Karpas-422 (cell line): ENCODE measurements at regions not wholly inside any gene's neighbourhood (a gene's known extent, or its start where the extent isn't known, plus 50 kb on each side); places are given as distances from the start of the nearest gene placed in this dataset.

Experiments
- DNase-seq: peaks from one replicate; pipeline ENCODE4 v3.0.0-alpha.2; 2015
- H2AFZ ChIP-seq: fragments of 200-600 bp; sonication (generic); 2 replicates; pipeline ENCODE4 v1.6.1; 2014; ENCODE audit warnings: antibody characterized with exemption, low read length, mixed read lengths
- H3K27ac ChIP-seq: fragments of 200-600 bp; sonication (generic); 2 replicates; pipeline ENCODE4 v1.5.1; 2014; ENCODE audit warnings: mild to moderate bottlenecking, low read length, moderate library complexity
- H3K27me3 ChIP-seq: fragments of 200-600 bp; sonication (generic); 2 replicates; pipeline ENCODE4 v1.6.1; 2014; ENCODE audit warnings: low read length, mixed read lengths
- H3K36me3 ChIP-seq: fragments of 200-600 bp; sonication (generic); 2 replicates; pipeline ENCODE4 v1.6.1; 2014; ENCODE audit warnings: low read length, mixed read lengths; ENCODE audit not compliant: insufficient read depth
- H3K4me1 ChIP-seq: fragments of 200-600 bp; sonication (generic); 2 replicates; pipeline ENCODE4 v1.6.1; 2014; ENCODE audit warnings: mild to moderate bottlenecking, low read length, mixed read lengths
- H3K4me2 ChIP-seq: fragments of 200-600 bp; sonication (generic); 2 replicates; pipeline ENCODE4 v1.6.1; 2014; ENCODE audit warnings: low read length, low read depth, mild to moderate bottlenecking; ENCODE audit not compliant: poor library complexity, severe bottlenecking
- H3K4me3 ChIP-seq: fragments of 200-600 bp; sonication (generic); 2 replicates; pipeline ENCODE4 v1.5.1; 2014; ENCODE audit warnings: mild to moderate bottlenecking, antibody characterized with exemption, low read length, mixed read lengths
- H3K79me2 ChIP-seq: fragments of 200-600 bp; sonication (generic); 2 replicates; pipeline ENCODE4 v1.6.1; 2014; ENCODE audit warnings: mild to moderate bottlenecking, low read length, mixed read lengths
- H3K9ac ChIP-seq: fragments of 200-600 bp; sonication (generic); 2 replicates; pipeline ENCODE4 v1.6.0; 2014; ENCODE audit warnings: low read length
- H3K9me2 ChIP-seq: fragments of 200-600 bp; sonication (generic), shearing (Covaris generic); replicated peaks from 2 replicates; pipeline ENCODE4 v1.6.0; 2014; ENCODE audit warnings: mild to moderate bottlenecking, low read length, moderate library complexity; ENCODE audit not compliant: insufficient read depth
- H3K9me3 ChIP-seq: fragments of 300-700, 200-600 bp; sonication (generic); 2 replicates; pipeline ENCODE4 v1.6.1; 2014; ENCODE audit warnings: low read length, mixed read lengths
- H4K20me1 ChIP-seq: fragments of 200-600 bp; sonication (generic); 2 replicates; pipeline ENCODE4 v1.6.1; 2014; ENCODE audit warnings: mild to moderate bottlenecking, antibody characterized with exemption, low read length, low read depth; ENCODE audit not compliant: insufficient read depth

- Histone ChIP-seq H3K4me3 (no peak overlapping the region), H3K27me3 (no peaks in the 10 kb centered on the region), H3K4me1 (peaks cover 62% of the 10 kb centered on the region), H3K27ac (peak overlapping the region; percentile 93), H2AFZ (no peak overlapping the region), H3K4me2 (peak overlapping the region; percentile 39), H3K9me3 (no peaks in the 10 kb centered on the region), H3K79me2 (no peaks in the 10 kb centered on the region), H4K20me1 (no peaks in the 10 kb centered on the region), H3K36me3 (no peaks in the 10 kb centered on the region), H3K9ac (peak overlapping the region; percentile 9; the same call in 1 of the 2 replicates), H3K9me2 (no peaks in the 10 kb centered on the region)
- no peak for DNase-seq
These were observed 51.2 kb upstream of the RNF144B start for GRCh38 chr6:18335948-18336347.

GRCh38 chr6:18334251-18334650, 52.9 kb upstream of the RNF144B start:
- H3K79me2 ChIP-seq: no peaks in the 10 kb centered on the region
- H3K4me3 ChIP-seq: no peak overlapping the region
- no peak overlapping the region for H3K9ac ChIP-seq
- no peaks in the 10 kb centered on the region for H3K9me2 ChIP-seq
- no peaks in the 10 kb centered on the region for H3K36me3 ChIP-seq
- H3K27ac ChIP-seq: no peak overlapping the region
- DNase-seq: no peak
- H3K4me2 ChIP-seq: no peak overlapping the region
- H2AFZ ChIP-seq: no peak overlapping the region
- H3K9me3 ChIP-seq: no peaks in the 10 kb centered on the region
- H4K20me1 ChIP-seq: no peaks in the 10 kb centered on the region
- no peaks in the 10 kb centered on the region for H3K27me3 ChIP-seq
- peaks cover 62% of the 10 kb centered on the region for H3K4me1 ChIP-seq

GRCh38 chr6:18330548-18331081, 56.5 kb upstream of the RNF144B start:
- no peaks in the 10 kb centered on the region for H3K9me2 ChIP-seq
- no peaks in the 10 kb centered on the region for H3K27me3 ChIP-seq
- H3K9ac ChIP-seq: peak overlapping the region; percentile 66
- no peaks in the 10 kb centered on the region for H3K79me2 ChIP-seq
- H3K9me3 ChIP-seq: no peaks in the 10 kb centered on the region
- H3K4me3 ChIP-seq: peak overlapping the region; percentile 41; the same call in 1 of the 2 replicates
- peak overlapping the region; percentile 76 for H3K4me2 ChIP-seq
- peaks cover 59% of the 10 kb centered on the region for H3K4me1 ChIP-seq
- H4K20me1 ChIP-seq: no peaks in the 10 kb centered on the region
- H3K27ac ChIP-seq: peak overlapping the region; percentile 95
- no peaks in the 10 kb centered on the region for H3K36me3 ChIP-seq
- peak; percentile 78 for DNase-seq
- peak overlapping the region; percentile 32; the same call in 1 of the 2 replicates for H2AFZ ChIP-seq

- Histone ChIP-seq H3K36me3 (no peaks in the 10 kb centered on the region), H3K9ac (peak overlapping the region; percentile 66), H3K79me2 (no peaks in the 10 kb centered on the region), H3K9me3 (no peaks in the 10 kb centered on the region), H3K4me3 (peak overlapping the region; percentile 41), H3K4me1 (peaks cover 61% of the 10 kb centered on the region), H4K20me1 (no peaks in the 10 kb centered on the region), H3K9me2 (no peaks in the 10 kb centered on the region), H3K27ac (peak overlapping the region; percentile 95), H3K4me2 (peak overlapping the region; percentile 76), H3K27me3 (no peaks in the 10 kb centered on the region), H2AFZ (peak overlapping the region; percentile 32; the same call in 1 of the 2 replicates)
- DNase-seq: peak; percentile 73
These were observed 57.4 kb upstream of the RNF144B start for GRCh38 chr6:18329776-18330175.

- peaks cover 71% of the 10 kb centered on the region for H3K4me1 ChIP-seq
- peak overlapping the region; percentile 66 for H2AFZ ChIP-seq
- H3K27ac ChIP-seq: peak overlapping the region; percentile 95
- peak overlapping the region; percentile 28 for H3K4me3 ChIP-seq
- peak; percentile 61 for DNase-seq
- H3K27me3 ChIP-seq: no peaks in the 10 kb centered on the region
- H3K4me2 ChIP-seq: peak overlapping the region; percentile 56
- H3K36me3 ChIP-seq: no peaks in the 10 kb centered on the region
- H3K9me2 ChIP-seq: no peaks in the 10 kb centered on the region
- no peaks in the 10 kb centered on the region for H3K9me3 ChIP-seq
- H3K9ac ChIP-seq: peak overlapping the region; percentile 38
- H4K20me1 ChIP-seq: no peaks in the 10 kb centered on the region
- H3K79me2 ChIP-seq: no peaks in the 10 kb centered on the region
These were observed 58.6 kb upstream of the RNF144B start for GRCh38 chr6:18328540-18328939.

- H3K9me2 ChIP-seq: no peaks in the 10 kb centered on the region
- no peaks in the 10 kb centered on the region for H3K36me3 ChIP-seq
- H3K27me3 ChIP-seq: no peaks in the 10 kb centered on the region
- H3K79me2 ChIP-seq: no peaks in the 10 kb centered on the region
- H3K4me2 ChIP-seq: peak overlapping the region; percentile 56
- peak overlapping the region; percentile 38 for H3K9ac ChIP-seq
- no peaks in the 10 kb centered on the region for H3K9me3 ChIP-seq
- no peak overlapping the region for H2AFZ ChIP-seq
- DNase-seq: no peak
- H3K4me1 ChIP-seq: peaks cover 73% of the 10 kb centered on the region
- H3K27ac ChIP-seq: peak overlapping the region; percentile 95
- no peaks in the 10 kb centered on the region for H4K20me1 ChIP-seq
- H3K4me3 ChIP-seq: peak overlapping the region; percentile 28
These were observed 59.1 kb upstream of the RNF144B start for GRCh38 chr6:18328070-18328469.

- Histone ChIP-seq H4K20me1 (no peaks in the 10 kb centered on the region), H3K4me1 (peaks cover 73% of the 10 kb centered on the region), H3K4me3 (peak overlapping the region; percentile 28), H3K9me3 (no peaks in the 10 kb centered on the region), H3K27ac (peak overlapping the region; percentile 95), H2AFZ (0 out of 2 replicates have a peak overlapping the region, but pooled peaks have one; percentile 34), H3K36me3 (no peaks in the 10 kb centered on the region), H3K9me2 (no peaks in the 10 kb centered on the region), H3K9ac (peak overlapping the region; percentile 38), H3K27me3 (no peaks in the 10 kb centered on the region), H3K4me2 (peak overlapping the region; percentile 56), H3K79me2 (no peaks in the 10 kb centered on the region)
- DNase-seq: peak; percentile 92
These were observed 59.5 kb upstream of the RNF144B start for GRCh38 chr6:18327626-18328025.

GRCh38 chr6:18326980-18327379, 60.2 kb upstream of the RNF144B start:
- peak overlapping the region; percentile 56 for H3K4me2 ChIP-seq
- no peaks in the 10 kb centered on the region for H3K9me2 ChIP-seq
- no peaks in the 10 kb centered on the region for H3K27me3 ChIP-seq
- H3K79me2 ChIP-seq: no peaks in the 10 kb centered on the region
- no peaks in the 10 kb centered on the region for H4K20me1 ChIP-seq
- peak overlapping the region; percentile 38 for H3K9ac ChIP-seq
- H3K9me3 ChIP-seq: no peaks in the 10 kb centered on the region
- peak overlapping the region; percentile 95 for H3K27ac ChIP-seq
- DNase-seq: peak; percentile 38
- no peak overlapping the region; the same call in 1 of the 2 replicates for H3K4me3 ChIP-seq
- H3K4me1 ChIP-seq: peaks cover 77% of the 10 kb centered on the region
- no peaks in the 10 kb centered on the region for H3K36me3 ChIP-seq
- H2AFZ ChIP-seq: peak overlapping the region; percentile 51; the same call in 1 of the 2 replicates
